ENCODE measurements at regions not wholly inside any gene's neighbourhood (a gene's known extent, or its start where the extent isn't known, plus 50 kb on each side); places are given as distances from the start of the nearest gene placed in this dataset.

DNA sequence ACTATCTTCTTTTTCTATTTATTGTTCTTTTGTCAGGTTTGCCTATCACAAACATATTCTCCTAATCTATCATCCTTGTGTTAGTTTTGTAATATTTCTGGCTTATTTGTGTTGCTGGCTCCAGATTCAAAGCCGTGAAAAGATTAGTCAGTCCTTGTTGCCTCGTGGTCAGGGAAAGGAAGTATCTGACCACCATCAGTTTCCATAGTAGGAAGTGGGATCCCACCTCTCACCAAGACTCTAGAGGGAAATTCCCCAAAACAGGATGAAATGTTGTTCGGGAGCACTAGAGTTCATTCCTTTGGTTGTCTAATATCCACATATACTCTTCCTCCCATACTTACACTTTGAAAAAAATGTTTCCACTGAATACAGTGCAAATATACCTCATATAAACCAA is 131.0 kb upstream of the HUWE1 start (continued):
- TF ChIP-seq REPIN1 (tag by site-specific recombination; IDR thresholded peaks at IDR 0.05; ENCODE audit: low read depth) (no peak), GLIS1 (tag by site-specific recombination; IDR thresholded peaks at IDR 0.05) (no peak), ZNF610 (tag by site-specific recombination; IDR thresholded peaks at IDR 0.05; ENCODE audit: borderline replicate concordance) (no peak), ZNF2 (tag by site-specific recombination; IDR thresholded peaks at IDR 0.05) (no peak), ZNF19 (tag by site-specific recombination; IDR thresholded peaks at IDR 0.05; ENCODE audit: low read depth) (no peak), ZNF16 (tag by site-specific recombination; IDR thresholded peaks at IDR 0.05; ENCODE audit: low read depth) (no peak)
- TF ChIP-seq, protein P1, sequence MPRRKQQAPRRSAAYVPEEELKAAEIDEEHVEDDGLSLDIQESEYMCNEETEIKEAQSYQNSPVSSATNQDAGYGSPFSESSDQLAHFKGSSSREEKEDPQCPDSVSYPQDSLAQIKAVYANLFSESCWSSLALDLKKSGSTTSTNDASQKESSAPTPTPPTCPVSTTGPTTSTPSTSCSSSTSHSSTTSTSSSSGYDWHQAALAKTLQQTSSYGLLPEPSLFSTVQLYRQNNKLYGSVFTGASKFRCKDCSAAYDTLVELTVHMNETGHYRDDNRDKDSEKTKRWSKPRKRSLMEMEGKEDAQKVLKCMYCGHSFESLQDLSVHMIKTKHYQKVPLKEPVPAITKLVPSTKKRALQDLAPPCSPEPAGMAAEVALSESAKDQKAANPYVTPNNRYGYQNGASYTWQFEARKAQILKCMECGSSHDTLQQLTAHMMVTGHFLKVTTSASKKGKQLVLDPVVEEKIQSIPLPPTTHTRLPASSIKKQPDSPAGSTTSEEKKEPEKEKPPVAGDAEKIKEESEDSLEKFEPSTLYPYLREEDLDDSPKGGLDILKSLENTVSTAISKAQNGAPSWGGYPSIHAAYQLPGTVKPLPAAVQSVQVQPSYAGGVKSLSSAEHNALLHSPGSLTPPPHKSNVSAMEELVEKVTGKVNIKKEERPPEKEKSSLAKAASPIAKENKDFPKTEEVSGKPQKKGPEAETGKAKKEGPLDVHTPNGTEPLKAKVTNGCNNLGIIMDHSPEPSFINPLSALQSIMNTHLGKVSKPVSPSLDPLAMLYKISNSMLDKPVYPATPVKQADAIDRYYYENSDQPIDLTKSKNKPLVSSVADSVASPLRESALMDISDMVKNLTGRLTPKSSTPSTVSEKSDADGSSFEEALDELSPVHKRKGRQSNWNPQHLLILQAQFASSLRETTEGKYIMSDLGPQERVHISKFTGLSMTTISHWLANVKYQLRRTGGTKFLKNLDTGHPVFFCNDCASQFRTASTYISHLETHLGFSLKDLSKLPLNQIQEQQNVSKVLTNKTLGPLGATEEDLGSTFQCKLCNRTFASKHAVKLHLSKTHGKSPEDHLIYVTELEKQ (tag by site-specific recombination; IDR thresholded peaks at IDR 0.05; ENCODE audit: borderline replicate concordance) = no peak
- TF ChIP-seq, protein P2, sequence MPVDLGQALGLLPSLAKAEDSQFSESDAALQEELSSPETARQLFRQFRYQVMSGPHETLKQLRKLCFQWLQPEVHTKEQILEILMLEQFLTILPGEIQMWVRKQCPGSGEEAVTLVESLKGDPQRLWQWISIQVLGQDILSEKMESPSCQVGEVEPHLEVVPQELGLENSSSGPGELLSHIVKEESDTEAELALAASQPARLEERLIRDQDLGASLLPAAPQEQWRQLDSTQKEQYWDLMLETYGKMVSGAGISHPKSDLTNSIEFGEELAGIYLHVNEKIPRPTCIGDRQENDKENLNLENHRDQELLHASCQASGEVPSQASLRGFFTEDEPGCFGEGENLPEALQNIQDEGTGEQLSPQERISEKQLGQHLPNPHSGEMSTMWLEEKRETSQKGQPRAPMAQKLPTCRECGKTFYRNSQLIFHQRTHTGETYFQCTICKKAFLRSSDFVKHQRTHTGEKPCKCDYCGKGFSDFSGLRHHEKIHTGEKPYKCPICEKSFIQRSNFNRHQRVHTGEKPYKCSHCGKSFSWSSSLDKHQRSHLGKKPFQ (tag by site-specific recombination; IDR thresholded peaks at IDR 0.05) = no peak
- TF ChIP-seq, protein P3, sequence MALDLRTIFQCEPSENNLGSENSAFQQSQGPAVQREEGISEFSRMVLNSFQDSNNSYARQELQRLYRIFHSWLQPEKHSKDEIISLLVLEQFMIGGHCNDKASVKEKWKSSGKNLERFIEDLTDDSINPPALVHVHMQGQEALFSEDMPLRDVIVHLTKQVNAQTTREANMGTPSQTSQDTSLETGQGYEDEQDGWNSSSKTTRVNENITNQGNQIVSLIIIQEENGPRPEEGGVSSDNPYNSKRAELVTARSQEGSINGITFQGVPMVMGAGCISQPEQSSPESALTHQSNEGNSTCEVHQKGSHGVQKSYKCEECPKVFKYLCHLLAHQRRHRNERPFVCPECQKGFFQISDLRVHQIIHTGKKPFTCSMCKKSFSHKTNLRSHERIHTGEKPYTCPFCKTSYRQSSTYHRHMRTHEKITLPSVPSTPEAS (tag by site-specific recombination; IDR thresholded peaks at IDR 0.05) = no peak

DNA sequence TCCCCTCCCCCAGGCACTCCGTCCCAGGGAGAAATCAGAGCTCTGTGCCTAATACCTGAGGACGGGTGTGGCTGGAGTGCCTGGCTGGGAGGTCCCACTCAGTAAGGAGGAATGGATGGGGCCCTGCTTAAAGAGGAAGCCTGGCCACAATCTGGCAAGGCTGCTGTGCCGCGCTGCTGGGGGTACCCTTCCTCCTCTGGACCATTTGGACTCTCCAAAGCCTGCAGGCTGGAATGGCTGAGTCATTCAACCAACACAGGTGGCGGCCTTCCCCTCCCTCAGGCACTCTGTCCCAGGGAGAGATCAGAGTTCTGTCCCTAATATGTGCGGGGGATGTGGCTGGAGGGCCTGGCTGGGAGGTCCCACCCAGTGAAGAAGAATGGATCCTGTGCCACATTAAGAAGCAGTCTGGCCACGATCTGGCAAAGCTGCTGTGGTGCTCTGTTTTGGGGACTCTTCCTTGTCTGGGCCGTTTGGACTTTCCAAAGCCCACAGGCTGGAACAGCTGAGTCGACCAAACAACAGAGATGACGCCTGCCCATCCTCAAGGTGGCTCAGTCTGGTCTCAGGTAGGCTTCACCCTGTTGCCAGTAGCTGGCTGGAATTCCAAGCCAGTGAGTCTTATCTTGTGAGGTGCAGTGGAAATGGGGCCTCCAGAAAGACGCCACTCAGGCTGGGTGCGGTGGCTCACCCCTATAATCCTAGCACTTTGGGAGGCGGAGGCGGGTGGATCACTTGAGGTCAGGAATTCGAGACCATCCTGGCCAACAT is 127.3 kb upstream of the HUWE1 start:
- H3K9me3 ChIP-seq (ENCODE audit: control insufficient read depth, insufficient read depth, low read depth, low read length) = no peaks in the 10 kb centered on the region
- TF ChIP-seq REPIN1 (tag by site-specific recombination; IDR thresholded peaks at IDR 0.05; ENCODE audit: low read depth) (no peak), ZNF341 (tag by site-specific recombination; IDR thresholded peaks at IDR 0.05; ENCODE audit: low read depth) (no peak), ZNF202 (tag by site-specific recombination; IDR thresholded peaks at IDR 0.05; ENCODE audit: borderline replicate concordance) (no peak), ZNF274 (IDR thresholded peaks at IDR 0.05; ENCODE audit: low read length) (no peak), ZNF274 (tag by site-specific recombination; IDR thresholded peaks at IDR 0.05; ENCODE audit: borderline replicate concordance) (no peak), ZNF658 (tag by site-specific recombination; IDR thresholded peaks at IDR 0.05) (no peak), ZNF157 (tag by site-specific recombination; IDR thresholded peaks at IDR 0.05) (no peak), KLF10 (tag by site-specific recombination; IDR thresholded peaks at IDR 0.05) (no peak), ZNF677 (tag by site-specific recombination; IDR thresholded peaks at IDR 0.05) (no peak), ZBTB48 (tag by site-specific recombination; IDR thresholded peaks at IDR 0.05) (no peak), ZNF670 (tag by site-specific recombination; IDR thresholded peaks at IDR 0.05; ENCODE audit: low read depth) (no peak)
- TF ChIP-seq, protein P4, sequence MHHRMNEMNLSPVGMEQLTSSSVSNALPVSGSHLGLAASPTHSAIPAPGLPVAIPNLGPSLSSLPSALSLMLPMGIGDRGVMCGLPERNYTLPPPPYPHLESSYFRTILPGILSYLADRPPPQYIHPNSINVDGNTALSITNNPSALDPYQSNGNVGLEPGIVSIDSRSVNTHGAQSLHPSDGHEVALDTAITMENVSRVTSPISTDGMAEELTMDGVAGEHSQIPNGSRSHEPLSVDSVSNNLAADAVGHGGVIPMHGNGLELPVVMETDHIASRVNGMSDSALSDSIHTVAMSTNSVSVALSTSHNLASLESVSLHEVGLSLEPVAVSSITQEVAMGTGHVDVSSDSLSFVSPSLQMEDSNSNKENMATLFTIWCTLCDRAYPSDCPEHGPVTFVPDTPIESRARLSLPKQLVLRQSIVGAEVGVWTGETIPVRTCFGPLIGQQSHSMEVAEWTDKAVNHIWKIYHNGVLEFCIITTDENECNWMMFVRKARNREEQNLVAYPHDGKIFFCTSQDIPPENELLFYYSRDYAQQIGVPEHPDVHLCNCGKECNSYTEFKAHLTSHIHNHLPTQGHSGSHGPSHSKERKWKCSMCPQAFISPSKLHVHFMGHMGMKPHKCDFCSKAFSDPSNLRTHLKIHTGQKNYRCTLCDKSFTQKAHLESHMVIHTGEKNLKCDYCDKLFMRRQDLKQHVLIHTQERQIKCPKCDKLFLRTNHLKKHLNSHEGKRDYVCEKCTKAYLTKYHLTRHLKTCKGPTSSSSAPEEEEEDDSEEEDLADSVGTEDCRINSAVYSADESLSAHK (tag by site-specific recombination; IDR thresholded peaks at IDR 0.05) = no peak
- TF ChIP-seq, protein P5, sequence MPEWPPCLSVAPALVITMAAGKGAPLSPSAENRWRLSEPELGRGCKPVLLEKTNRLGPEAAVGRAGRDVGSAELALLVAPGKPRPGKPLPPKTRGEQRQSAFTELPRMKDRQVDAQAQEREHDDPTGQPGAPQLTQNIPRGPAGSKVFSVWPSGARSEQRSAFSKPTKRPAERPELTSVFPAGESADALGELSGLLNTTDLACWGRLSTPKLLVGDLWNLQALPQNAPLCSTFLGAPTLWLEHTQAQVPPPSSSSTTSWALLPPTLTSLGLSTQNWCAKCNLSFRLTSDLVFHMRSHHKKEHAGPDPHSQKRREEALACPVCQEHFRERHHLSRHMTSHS (tag by site-specific recombination; IDR thresholded peaks at IDR 0.05) = no peak
- H3K4me1 ChIP-seq (ENCODE audit: control insufficient read depth, insufficient read depth, low read length) = no peaks in the 10 kb centered on the region
- ChIA-PET CTCF (no interaction called here), POLR2A (no interaction called here)
- H3K27ac ChIP-seq (ENCODE audit: extremely low read depth, low read depth, low read length) = no peak overlapping the region
- H3K4me3 ChIP-seq (ENCODE audit: low read depth, low read length) = no peak overlapping the region
- no peaks in the 10 kb centered on the region for H3K36me3 ChIP-seq (ENCODE audit: control insufficient read depth in 2 of 2, insufficient read depth in 1 of 2, low read length in 2 of 2)
